ENCODE measurements at regions not wholly inside any gene's neighbourhood (a gene's known extent, or its start where the extent isn't known, plus 50 kb on each side); places are given as distances from the start of the nearest gene placed in this dataset.
A peak's percentile ranks its signal among the peaks of the same experiment; 100 is the strongest.

GRCh38 chr11:105269862-105270261, 130.3 kb upstream of the CARD18 start:
- no peak overlapping the region for H3K27ac ChIP-seq (ENCODE audit: low read length)
- DNase-seq, result no peak
- H3K27me3 ChIP-seq (ENCODE audit: control insufficient read depth, insufficient read depth), result no peaks in the 10 kb centered on the region
- no peaks in the 10 kb centered on the region for H3K9me3 ChIP-seq (ENCODE audit: control insufficient read depth, low read length)
- intact Hi-C loops (cut with DNase I), result no loop called here
- no peaks in the 10 kb centered on the region for H3K4me1 ChIP-seq (ENCODE audit: control insufficient read depth, insufficient read depth, low read length)
- no peak for ATAC-seq
- no peak overlapping the region for H3K4me3 ChIP-seq (ENCODE audit: low read length)

- DNase-seq, result no peak
- intact Hi-C loops (cut with DNase I), result no loop called here
- Histone ChIP-seq H3K27me3 (ENCODE audit: control insufficient read depth, insufficient read depth) (no peaks in the 10 kb centered on the region), H3K27ac (ENCODE audit: low read length) (no peak overlapping the region), H3K4me3 (ENCODE audit: low read length) (no peak overlapping the region), H3K9me3 (ENCODE audit: control insufficient read depth, low read length) (no peaks in the 10 kb centered on the region), H3K4me1 (ENCODE audit: control insufficient read depth, insufficient read depth, low read length) (no peaks in the 10 kb centered on the region)
- WGBS, result 55% methylated on average over 9 of the region's 9 CpGs
- ATAC-seq, result no peak
Observed at GRCh38 chr11:105268404-105269062, 129.0 kb upstream of the CARD18 start.

GRCh38 chr11:105265845-105266244, 126.3 kb upstream of the CARD18 start:
- intact Hi-C loops (cut with DNase I), result no loop called here
- H3K27ac ChIP-seq (ENCODE audit: low read length), result no peak overlapping the region
- no peak for ATAC-seq

GRCh38 chr11:105260976-105261375, 121.4 kb upstream of the CARD18 start:
- no peaks in the 10 kb centered on the region for H3K27me3 ChIP-seq (ENCODE audit: control insufficient read depth, insufficient read depth)
- ATAC-seq, result no peak
- WGBS, result 67% methylated on average over 1 of the region's 1 CpG
- no peaks in the 10 kb centered on the region for H3K4me1 ChIP-seq (ENCODE audit: control insufficient read depth, insufficient read depth, low read length)
- H3K9me3 ChIP-seq (ENCODE audit: control insufficient read depth, low read length), result no peaks in the 10 kb centered on the region
- DNase-seq, result no peak
- intact Hi-C loops (cut with DNase I), result no loop called here
- H3K4me3 ChIP-seq (ENCODE audit: low read length), result no peak overlapping the region
- no peak overlapping the region for H3K27ac ChIP-seq (ENCODE audit: low read length)

More at GRCh38 chr11:105265845-105266244, 126.3 kb upstream of the CARD18 start:
- Histone ChIP-seq H3K4me3 (ENCODE audit: low read length) (no peak overlapping the region), H3K4me1 (ENCODE audit: control insufficient read depth, insufficient read depth, low read length) (no peaks in the 10 kb centered on the region), H3K27me3 (ENCODE audit: control insufficient read depth, insufficient read depth) (no peaks in the 10 kb centered on the region), H3K9me3 (ENCODE audit: control insufficient read depth, low read length) (no peaks in the 10 kb centered on the region)
- DNase-seq, result no peak
- 71% methylated on average over 1 of the region's 1 CpG for WGBS

GRCh38 chr11:105245781-105246315, 106.3 kb upstream of the CARD18 start:
- Histone ChIP-seq H3K4me1 (ENCODE audit: control insufficient read depth, insufficient read depth, low read length) (no peaks in the 10 kb centered on the region), H3K4me3 (ENCODE audit: low read length) (no peak overlapping the region), H3K27me3 (ENCODE audit: control insufficient read depth, insufficient read depth) (no peaks in the 10 kb centered on the region), H3K9me3 (ENCODE audit: control insufficient read depth, low read length) (no peaks in the 10 kb centered on the region), H3K27ac (ENCODE audit: low read length) (no peak overlapping the region)
- intact Hi-C loops (cut with DNase I), result no loop called here
- ATAC-seq (no peak), DNase-seq (no peak)
- WGBS, result 95% methylated on average over 3 of the region's 3 CpGs

GRCh38 chr11:105244160-105244825, 104.7 kb upstream of the CARD18 start:
- intact Hi-C loops (cut with DNase I), result no loop called here
- Histone ChIP-seq H3K4me1 (ENCODE audit: control insufficient read depth, insufficient read depth, low read length) (no peaks in the 10 kb centered on the region), H3K27ac (ENCODE audit: low read length) (no peak overlapping the region), H3K27me3 (ENCODE audit: control insufficient read depth, insufficient read depth) (no peaks in the 10 kb centered on the region), H3K4me3 (ENCODE audit: low read length) (no peak overlapping the region), H3K9me3 (ENCODE audit: control insufficient read depth, low read length) (no peaks in the 10 kb centered on the region)
- WGBS, result 35% methylated on average over 4 of the region's 4 CpGs
- no peak for DNase-seq
- ATAC-seq, result peak; percentile 33 to 74

- intact Hi-C loops (cut with DNase I), result no loop called here
- H3K4me1 ChIP-seq (ENCODE audit: control insufficient read depth, insufficient read depth, low read length), result no peaks in the 10 kb centered on the region
- no peaks in the 10 kb centered on the region for H3K27me3 ChIP-seq (ENCODE audit: control insufficient read depth, insufficient read depth)
- no peak overlapping the region for H3K4me3 ChIP-seq (ENCODE audit: low read length)
- no peaks in the 10 kb centered on the region for H3K9me3 ChIP-seq (ENCODE audit: control insufficient read depth, low read length)
- DNase-seq (no peak), ATAC-seq (no peak)
- 79% methylated on average over 1 of the region's 1 CpG for WGBS
- H3K27ac ChIP-seq (ENCODE audit: low read length), result no peak overlapping the region
Observed at GRCh38 chr11:105241136-105241535, 101.6 kb upstream of the CARD18 start.

GRCh38 chr11:105236664-105237063, 97.1 kb upstream of the CARD18 start:
- no peaks in the 10 kb centered on the region for H3K9me3 ChIP-seq (ENCODE audit: control insufficient read depth, low read length)
- no peaks in the 10 kb centered on the region for H3K27me3 ChIP-seq (ENCODE audit: control insufficient read depth, insufficient read depth)
- no peaks in the 10 kb centered on the region for H3K4me1 ChIP-seq (ENCODE audit: control insufficient read depth, insufficient read depth, low read length)
- intact Hi-C loops (cut with DNase I), result no loop called here
- ATAC-seq, result no peak
- 56% methylated on average over 2 of the region's 2 CpGs for WGBS
- H3K4me3 ChIP-seq (ENCODE audit: low read length), result no peak overlapping the region
- no peak overlapping the region for H3K27ac ChIP-seq (ENCODE audit: low read length)
- no peak for DNase-seq

GRCh38 chr11:105233285-105233684, 93.7 kb upstream of the CARD18 start:
- Histone ChIP-seq H3K4me1 (ENCODE audit: control insufficient read depth, insufficient read depth, low read length) (no peaks in the 10 kb centered on the region), H3K9me3 (ENCODE audit: control insufficient read depth, low read length) (no peaks in the 10 kb centered on the region), H3K27ac (ENCODE audit: low read length) (no peak overlapping the region), H3K27me3 (ENCODE audit: control insufficient read depth, insufficient read depth) (no peaks in the 10 kb centered on the region), H3K4me3 (ENCODE audit: low read length) (no peak overlapping the region)
- WGBS, result 75% methylated on average over 1 of the region's 1 CpG
- intact Hi-C loops (cut with DNase I), result no loop called here
- DNase-seq (no peak), ATAC-seq (no peak)

GRCh38 chr11:105232021-105232420, 92.5 kb upstream of the CARD18 start:
- intact Hi-C loops (cut with DNase I), result no loop called here
- WGBS, result 87% methylated on average over 1 of the region's 1 CpG
- no peak for ATAC-seq

GRCh38 chr11:105230586-105230985, 91.0 kb upstream of the CARD18 start:
- no peak overlapping the region for H3K27ac ChIP-seq (ENCODE audit: low read length)
- 62% methylated on average over 1 of the region's 1 CpG for WGBS
- no peaks in the 10 kb centered on the region for H3K9me3 ChIP-seq (ENCODE audit: control insufficient read depth, low read length)
- no peak for ATAC-seq
- H3K27me3 ChIP-seq (ENCODE audit: control insufficient read depth, insufficient read depth), result no peaks in the 10 kb centered on the region
- no peak for DNase-seq
- no peaks in the 10 kb centered on the region for H3K4me1 ChIP-seq (ENCODE audit: control insufficient read depth, insufficient read depth, low read length)
- intact Hi-C loops (cut with DNase I), result no loop called here
- no peak overlapping the region for H3K4me3 ChIP-seq (ENCODE audit: low read length)

More at GRCh38 chr11:105232021-105232420, 92.5 kb upstream of the CARD18 start:
- DNase-seq, result no peak
- Histone ChIP-seq H3K4me1 (ENCODE audit: control insufficient read depth, insufficient read depth, low read length) (no peaks in the 10 kb centered on the region), H3K9me3 (ENCODE audit: control insufficient read depth, low read length) (no peaks in the 10 kb centered on the region), H3K4me3 (ENCODE audit: low read length) (no peak overlapping the region), H3K27me3 (ENCODE audit: control insufficient read depth, insufficient read depth) (no peaks in the 10 kb centered on the region), H3K27ac (ENCODE audit: low read length) (no peak overlapping the region)
